DMS114 treated with DMSO at 0.1 percent for 48 hours (cell line): ENCODE measurements at regions not wholly inside any gene's neighbourhood (a gene's known extent, or its start where the extent isn't known, plus 50 kb on each side); places are given as distances from the start of the nearest gene placed in this dataset.

Source experiments
- DNase-seq: peaks from one replicate; lab custom pipeline; 2025; ENCODE audit not compliant: unreplicated experiment; lab: John Stamatoyannopoulos, UW

DNA sequence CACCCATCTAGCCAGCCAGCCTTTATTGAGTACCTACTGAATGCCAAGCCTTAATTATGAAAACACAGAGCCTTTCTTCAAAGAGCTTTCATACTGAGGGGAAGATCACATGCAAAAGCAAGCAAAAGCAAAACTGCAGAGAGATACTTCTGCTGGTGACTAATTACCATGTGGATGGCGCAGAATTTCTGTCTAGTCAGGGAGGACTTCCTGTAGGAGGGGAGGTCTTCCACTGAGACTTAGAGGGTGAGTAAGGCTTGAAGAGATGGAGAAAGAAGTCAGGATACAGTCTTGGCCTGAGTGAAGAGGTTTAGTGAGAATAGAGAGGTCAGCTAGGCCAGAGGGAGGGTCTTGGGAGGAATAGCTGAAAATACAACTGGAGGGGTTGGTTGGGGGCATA lies 53.9 kb upstream of the CCL2 start:
- DNase-seq, result no peak

DNA sequence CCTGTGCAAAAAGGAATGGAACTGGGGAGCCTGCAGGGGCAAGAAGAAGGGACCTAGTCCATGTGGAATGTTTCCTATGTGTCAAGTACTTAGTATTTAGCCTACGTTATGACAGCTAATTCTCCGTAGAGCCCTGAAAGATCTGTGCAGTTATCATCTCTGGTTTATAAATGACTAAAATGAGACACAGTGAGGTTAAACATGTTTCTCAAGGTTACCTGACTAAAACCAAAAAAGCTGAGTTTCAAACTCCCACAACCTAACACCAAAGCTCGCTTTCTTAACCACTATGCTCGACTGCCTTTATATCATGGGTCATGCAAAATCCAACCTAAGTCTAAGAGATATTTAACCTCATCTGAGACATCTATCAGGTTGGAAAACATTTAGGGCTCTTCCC lies 53.3 kb upstream of the CCL2 start:
- DNase-seq, result no peak

DNA sequence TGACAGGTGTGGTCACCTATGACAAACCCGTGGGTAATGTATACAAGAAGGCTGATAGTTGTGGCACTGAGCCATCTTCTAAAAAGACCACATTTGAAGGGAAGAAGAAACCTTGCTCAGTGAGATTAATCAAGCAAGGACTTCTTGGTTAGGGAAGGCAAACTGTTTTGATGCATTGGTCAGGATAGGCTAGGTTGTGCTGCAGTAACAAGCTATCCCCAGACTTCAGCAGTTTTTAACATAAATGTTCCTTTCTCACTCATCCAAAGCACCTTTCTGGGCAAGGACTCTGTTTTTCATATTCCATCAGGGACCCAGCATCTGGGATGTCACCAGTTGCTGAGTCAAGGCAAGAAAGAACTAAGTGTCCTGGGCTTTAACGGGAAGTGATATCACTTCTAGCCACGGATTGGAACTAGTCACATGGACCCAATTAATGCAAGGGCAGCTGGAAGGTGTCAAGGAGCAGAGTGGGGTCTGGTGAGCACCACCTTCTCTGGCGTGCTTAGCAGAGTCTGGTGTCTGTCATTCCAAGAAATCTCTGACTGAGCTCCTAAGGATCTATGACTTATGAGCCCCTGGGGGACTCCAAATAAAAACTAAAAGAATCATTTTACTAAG lies 52.0 kb upstream of the CCL2 start:
- DNase-seq, result no peak

DNA sequence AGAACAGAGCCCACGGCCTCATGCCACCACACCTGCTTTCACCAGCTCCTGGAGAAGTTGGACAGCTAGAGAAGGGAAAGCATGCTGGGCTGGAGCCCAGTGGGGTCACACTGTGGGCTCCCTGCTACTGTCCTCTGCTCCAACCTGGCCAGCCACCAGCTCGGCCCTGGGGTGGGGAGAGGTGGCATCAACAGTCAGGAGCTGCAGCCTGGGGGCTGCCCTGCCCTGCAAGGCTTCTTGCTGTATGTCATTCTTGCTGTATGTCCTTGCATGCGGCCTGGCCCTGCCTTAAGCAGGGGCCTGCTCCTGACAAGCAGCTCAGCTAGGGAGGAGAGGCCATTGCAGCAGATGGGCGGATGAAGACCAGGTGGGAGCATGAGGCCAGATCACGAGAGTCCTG lies 50.7 kb upstream of the CCL2 start:
- DNase-seq, result no peak
